Psoas muscle (tissue), 7 donors: ENCODE measurements at regions not wholly inside any gene's neighbourhood (a gene's known extent, or its start where the extent isn't known, plus 50 kb on each side); places are given as distances from the start of the nearest gene placed in this dataset.
"Not testable (repeated sequence)": the region's sequence is repeated elsewhere in the genome, so short reads cannot be mapped to it uniquely, and the experiment has no call there.

Experiments
- ATAC-seq, 4 donors: fragments of 200-7000 bp; cut with Tn5 transposase; one replicate each; pipeline ENCODE4 v1.9.1; 2020; ENCODE audit warnings: moderate library complexity in 3 of 4, mild to moderate bottlenecking in 2 of 4
- DNase-seq, 2 donors: peaks; one replicate each; pipeline ENCODE4 v3.0.0-alpha.2; 2020
- H3K27ac ChIP-seq: fragments of 200-600 bp; one replicate; pipeline ENCODE4 v1.8.0; 2022
- H3K27me3 ChIP-seq, 3 donors: fragments of 200-600 bp in 1 of 3; one replicate each; pipeline versions ENCODE4 v1.6.1 to v1.8.0; 2013 to 2022; ENCODE audit warnings: low read length in 2 of 3, mild to moderate bottlenecking in 2 of 3, moderate library complexity in 1 of 3; ENCODE audit not compliant: insufficient read depth in 3 of 3
- H3K36me3 ChIP-seq, 2 donors: fragments of 200-600 bp in 1 of 2; one replicate each; pipeline versions ENCODE4 v1.6.1 to v1.8.0; 2013 to 2022; ENCODE audit warnings: low read depth in 1 of 2, mild to moderate bottlenecking in 1 of 2, moderate library complexity in 1 of 2; ENCODE audit not compliant: insufficient read depth in 1 of 2
- H3K4me1 ChIP-seq: fragments of 200-600 bp; one replicate; pipeline ENCODE4 v1.8.0; 2022
- H3K4me3 ChIP-seq: fragments of 200-600 bp; one replicate; pipeline ENCODE4 v1.8.0; 2022; ENCODE audit warnings: mild to moderate bottlenecking
- H3K9me3 ChIP-seq: fragments of 200-600 bp; one replicate; pipeline ENCODE4 v1.8.0; 2022
- CTCF ChIP-seq: fragments of 200-600 bp; IDR thresholded peaks from one replicate; pipeline ENCODE4 v1.8.0; 2022; ENCODE audit warnings: antibody characterized with exemption
- WGBS, 3 donors: extraction: QIAGEN DNeasy Blood & Tissue Kit; methylation state at CpG; one replicate each; pipeline versions ENCODE4 v1.1.6 to v1.1.7; 2013; 5-methylcytosine and 5-hydroxymethylcytosine counted together
- intact Hi-C, 2 donors: fragments of 100-400 bp; cut with DNase I; formaldehyde crosslinking; loops; one replicate each; pipeline versions ENCODE4 v1.11.0 to v1.14.2; 2022
- donor health status: healthy with polysubstance abuse.
- donor health status: DM: no; HTN: no; CAD: no; lungs with moderate emphysema.
- donor health status: Bipolar disorder and iron deficiency.
- donor health status: healthy.
- donor health status: DM: yes; HTN: yes; CAD: no.
- donor health status: DM: no; HTN: no; CAD: no.
- donor health status: DM: yes; HTN: yes; CAD: no.

- no peaks in the 10 kb centered on the region for H3K36me3 ChIP-seq
- 67 to 74% (median 70%) methylated on average over 3 of the region's 3 CpGs for WGBS, 3 donors
- no peaks in the 10 kb centered on the region for H3K27me3 ChIP-seq
- no peaks in the 10 kb centered on the region for H3K4me1 ChIP-seq
- intact Hi-C loops = no loop called here
- ATAC-seq (no peak), DNase-seq (no peak)
- no peaks in the 10 kb centered on the region for H3K9me3 ChIP-seq
- H3K4me3 ChIP-seq = no peak overlapping the region
- no peak overlapping the region for H3K27ac ChIP-seq
- TF ChIP-seq CTCF = no peak
Observed at GRCh38 chr18:37838083-37838482, 272.5 kb upstream of the CELF4 start.

- ATAC-seq = no peak
- no peaks in the 10 kb centered on the region for H3K4me1 ChIP-seq
- no peak for TF ChIP-seq CTCF
- H3K27ac ChIP-seq = no peak overlapping the region
- DNase-seq = no peak
- no peaks in the 10 kb centered on the region for H3K36me3 ChIP-seq
- intact Hi-C loops = no loop called here
- no peaks in the 10 kb centered on the region for H3K9me3 ChIP-seq
- no peak overlapping the region for H3K4me3 ChIP-seq
- WGBS, 3 donors = 77 to 91% (median 78%) methylated on average over 1 of the region's 1 CpG
- H3K27me3 ChIP-seq = no peaks in the 10 kb centered on the region
Observed at GRCh38 chr18:37836071-37836970, 270.7 kb upstream of the CELF4 start.

GRCh38 chr18:37832010-37832695, 266.6 kb upstream of the CELF4 start:
- DNase-seq, H3K27me3 ChIP-seq, intact Hi-C loops, H3K4me1 ChIP-seq, H3K27ac ChIP-seq, H3K4me3 ChIP-seq, H3K36me3 ChIP-seq, ATAC-seq, H3K9me3 ChIP-seq: not testable (repeated sequence)
- WGBS, 3 donors = 83 to 95% (median 87%) methylated on average over 13 to 14 of the region's 15 CpGs

- WGBS, 3 donors = 54 to 69% (median 58%) methylated on average over 3 of the region's 3 CpGs
- H3K4me1 ChIP-seq = no peaks in the 10 kb centered on the region
- no peak overlapping the region for H3K4me3 ChIP-seq
- no peaks in the 10 kb centered on the region for H3K27me3 ChIP-seq
- TF ChIP-seq CTCF = no peak
- no peak overlapping the region for H3K27ac ChIP-seq
- no peaks in the 10 kb centered on the region for H3K9me3 ChIP-seq
- intact Hi-C loops = no loop called here
- DNase-seq = no peak
- no peak for ATAC-seq
- H3K36me3 ChIP-seq = no peaks in the 10 kb centered on the region
Observed at GRCh38 chr18:37812961-37813360, 247.4 kb upstream of the CELF4 start.

- ATAC-seq = no peak
- Histone ChIP-seq H3K4me3 (no peak overlapping the region), H3K4me1 (no peaks in the 10 kb centered on the region), H3K27me3 (no peaks in the 10 kb centered on the region), H3K27ac (no peak overlapping the region), H3K9me3 (no peaks in the 10 kb centered on the region), H3K36me3 (no peaks in the 10 kb centered on the region)
- TF ChIP-seq CTCF = no peak
- DNase-seq = no peak
- intact Hi-C loops = no loop called here
- 48 to 58% (median 49%) methylated on average over 8 of the region's 8 CpGs for WGBS, 3 donors
Observed at GRCh38 chr18:37805773-37806404, 240.3 kb upstream of the CELF4 start.
